Coronary artery (tissue), 2 donors: ENCODE measurements at regions not wholly inside any gene's neighbourhood (a gene's known extent, or its start where the extent isn't known, plus 50 kb on each side); places are given as distances from the start of the nearest gene placed in this dataset.
"Not testable (repeated sequence)": the region's sequence is repeated elsewhere in the genome, so short reads cannot be mapped to it uniquely, and the experiment has no call there.

Experiments used
- DNase-seq: peaks from one replicate; pipeline ENCODE4 v3.0.0-alpha.2; 2017; ENCODE audit warnings: low spot score
- H3K27ac ChIP-seq, 2 donors: fragments of 200-600 bp; sonication (generic); one replicate each; pipeline ENCODE4 v1.5.1; 2016 to 2019
- H3K4me3 ChIP-seq: fragments of 200-600 bp; sonication (generic); 2 replicates; pipeline ENCODE4 v1.5.1; 2016; ENCODE audit warnings: mild to moderate bottlenecking, moderate library complexity
- TF ChIP-seq, protein P1 (sequence below): fragments of 200-600 bp; sonication (generic); IDR thresholded peaks from one replicate; pipeline ENCODE4 v1.5.1; 2019; ENCODE audit warnings: antibody characterized with exemption

DNA sequence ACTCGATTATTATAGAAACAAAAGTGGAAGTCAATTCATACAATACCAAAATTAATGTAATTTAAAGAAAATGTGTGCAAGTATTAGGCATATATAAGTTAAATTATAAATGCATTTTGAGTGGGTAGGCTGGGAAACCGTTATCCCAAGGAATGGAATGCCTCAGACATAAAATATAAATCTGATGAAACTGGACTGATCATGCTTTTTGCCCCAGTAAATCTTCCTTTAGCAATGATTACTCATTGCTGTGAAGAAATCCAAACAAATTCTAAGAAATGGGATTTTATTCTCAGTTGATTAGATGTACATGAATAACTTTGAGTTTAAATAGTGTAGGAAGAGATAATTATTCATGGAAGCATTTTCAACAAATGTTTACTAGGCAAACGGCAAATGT is 185.5 kb upstream of the KCNMB2 start:
- no peak overlapping the region for H3K4me3 ChIP-seq
- no peak for DNase-seq
- TF ChIP-seq, protein P1, sequence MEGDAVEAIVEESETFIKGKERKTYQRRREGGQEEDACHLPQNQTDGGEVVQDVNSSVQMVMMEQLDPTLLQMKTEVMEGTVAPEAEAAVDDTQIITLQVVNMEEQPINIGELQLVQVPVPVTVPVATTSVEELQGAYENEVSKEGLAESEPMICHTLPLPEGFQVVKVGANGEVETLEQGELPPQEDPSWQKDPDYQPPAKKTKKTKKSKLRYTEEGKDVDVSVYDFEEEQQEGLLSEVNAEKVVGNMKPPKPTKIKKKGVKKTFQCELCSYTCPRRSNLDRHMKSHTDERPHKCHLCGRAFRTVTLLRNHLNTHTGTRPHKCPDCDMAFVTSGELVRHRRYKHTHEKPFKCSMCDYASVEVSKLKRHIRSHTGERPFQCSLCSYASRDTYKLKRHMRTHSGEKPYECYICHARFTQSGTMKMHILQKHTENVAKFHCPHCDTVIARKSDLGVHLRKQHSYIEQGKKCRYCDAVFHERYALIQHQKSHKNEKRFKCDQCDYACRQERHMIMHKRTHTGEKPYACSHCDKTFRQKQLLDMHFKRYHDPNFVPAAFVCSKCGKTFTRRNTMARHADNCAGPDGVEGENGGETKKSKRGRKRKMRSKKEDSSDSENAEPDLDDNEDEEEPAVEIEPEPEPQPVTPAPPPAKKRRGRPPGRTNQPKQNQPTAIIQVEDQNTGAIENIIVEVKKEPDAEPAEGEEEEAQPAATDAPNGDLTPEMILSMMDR = no peak
- no peak overlapping the region for H3K27ac ChIP-seq

DNA sequence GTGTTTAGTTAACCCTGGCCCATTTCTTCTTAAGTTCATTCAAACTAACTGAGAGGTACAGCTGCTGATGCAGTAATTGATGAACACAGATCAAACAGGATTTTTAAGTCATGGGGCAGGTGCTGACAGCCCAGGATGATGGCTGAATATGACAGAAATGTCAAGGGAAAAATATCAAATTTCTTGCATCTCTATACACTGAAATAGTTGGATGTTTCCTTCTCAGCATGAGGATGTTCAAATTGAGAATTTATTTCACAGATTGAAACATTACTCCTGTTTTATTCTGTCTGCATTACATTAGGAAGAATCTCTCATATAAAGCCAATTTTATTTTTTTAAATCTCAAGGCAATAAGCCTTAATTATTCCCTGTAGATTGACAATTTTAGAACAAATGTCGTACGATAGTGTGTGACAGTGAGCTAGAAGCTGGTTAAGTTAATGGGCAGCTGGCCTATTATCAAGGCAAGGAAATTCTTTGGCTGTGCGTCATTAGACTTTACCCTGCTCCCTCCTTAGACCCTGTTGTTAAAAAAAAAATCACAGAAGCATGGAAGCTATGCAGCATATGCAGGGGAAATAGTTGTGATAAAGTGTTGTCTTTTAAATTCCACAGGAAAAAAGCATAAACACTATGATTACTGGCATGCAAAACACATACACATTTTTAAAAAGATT is 183.8 kb upstream of the KCNMB2 start:
- TF ChIP-seq, protein P1 = no peak
- DNase-seq = no peak
- no peak overlapping the region for H3K4me3 ChIP-seq
- no peak overlapping the region for H3K27ac ChIP-seq

DNA sequence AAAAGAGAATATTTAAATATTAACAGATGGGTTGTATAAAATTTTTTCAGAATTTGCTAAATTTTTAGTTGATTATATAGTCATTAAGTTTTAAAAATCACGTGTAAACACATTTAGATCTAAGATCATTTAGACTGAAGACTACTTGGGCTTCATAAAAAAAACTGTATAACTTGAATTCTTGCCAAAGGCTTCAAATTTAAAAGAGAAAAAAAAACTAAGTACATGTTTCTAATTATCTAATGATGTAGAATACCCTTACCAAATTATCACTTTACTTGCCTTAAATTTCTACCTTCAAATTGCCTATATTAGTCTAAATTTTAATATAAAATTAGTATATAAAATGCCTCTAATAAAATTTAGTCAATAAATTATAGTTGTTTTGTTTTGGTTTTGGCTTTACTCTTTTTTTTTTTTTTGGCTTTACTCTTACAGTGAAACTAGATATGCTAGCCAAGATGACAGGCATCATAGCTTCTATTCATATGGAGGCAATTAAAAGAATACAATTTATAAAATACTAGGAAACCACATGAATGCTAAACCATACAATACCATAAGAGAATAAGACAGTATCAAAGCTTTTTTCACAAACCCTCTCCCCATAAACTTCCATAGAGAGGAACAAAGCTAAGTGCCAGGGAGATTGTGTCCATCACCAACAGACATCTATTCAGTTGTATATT is 183.1 kb upstream of the KCNMB2 start:
- TF ChIP-seq, protein P1 = no peak
- no peak overlapping the region for H3K27ac ChIP-seq
- DNase-seq = no peak
- H3K4me3 ChIP-seq = no peak overlapping the region

DNA sequence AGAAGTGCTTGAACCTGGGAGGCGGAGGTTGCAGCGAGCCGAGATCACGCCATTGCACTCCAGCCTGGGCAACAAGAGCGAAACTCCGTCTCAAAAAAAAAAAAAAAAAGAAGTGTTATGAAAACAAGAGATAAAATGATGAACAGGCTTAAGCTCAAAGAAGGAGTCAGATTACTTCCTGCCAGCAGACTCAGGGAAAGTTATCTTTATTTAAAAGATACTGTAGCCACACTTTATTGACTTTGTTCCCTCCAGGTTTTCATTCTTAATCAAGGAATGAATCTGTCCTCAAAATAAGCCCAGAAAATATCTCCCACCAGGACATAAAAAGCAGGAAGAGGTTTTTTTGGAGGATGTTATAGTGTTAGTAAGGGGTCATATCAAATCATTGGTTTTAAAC is 176.5 kb upstream of the KCNMB2 start:
- Histone ChIP-seq H3K4me3 (no peak overlapping the region), H3K27ac (no peak overlapping the region)
- TF ChIP-seq, protein P1 = no peak
- DNase-seq = no peak

DNA sequence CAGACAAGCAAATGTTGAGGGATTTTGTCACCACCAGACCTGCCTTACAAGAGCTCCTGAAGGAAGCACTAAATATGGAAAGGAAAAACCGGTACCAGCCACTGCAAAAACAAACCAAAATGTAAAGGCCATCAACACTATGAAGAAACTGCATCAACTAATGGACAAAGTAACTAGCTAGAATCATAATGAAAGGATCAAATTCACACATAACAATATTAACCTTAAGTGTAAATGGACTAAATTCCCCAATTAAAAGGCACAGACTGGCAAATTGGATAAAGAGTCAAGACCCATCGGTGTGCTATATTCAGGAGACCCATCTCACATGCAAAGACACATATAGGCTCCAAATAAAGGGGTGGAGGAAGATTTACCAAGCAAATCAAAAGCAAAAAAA is 173.2 kb upstream of the KCNMB2 start:
- DNase-seq, H3K4me3 ChIP-seq, H3K27ac ChIP-seq: not testable (repeated sequence)

DNA sequence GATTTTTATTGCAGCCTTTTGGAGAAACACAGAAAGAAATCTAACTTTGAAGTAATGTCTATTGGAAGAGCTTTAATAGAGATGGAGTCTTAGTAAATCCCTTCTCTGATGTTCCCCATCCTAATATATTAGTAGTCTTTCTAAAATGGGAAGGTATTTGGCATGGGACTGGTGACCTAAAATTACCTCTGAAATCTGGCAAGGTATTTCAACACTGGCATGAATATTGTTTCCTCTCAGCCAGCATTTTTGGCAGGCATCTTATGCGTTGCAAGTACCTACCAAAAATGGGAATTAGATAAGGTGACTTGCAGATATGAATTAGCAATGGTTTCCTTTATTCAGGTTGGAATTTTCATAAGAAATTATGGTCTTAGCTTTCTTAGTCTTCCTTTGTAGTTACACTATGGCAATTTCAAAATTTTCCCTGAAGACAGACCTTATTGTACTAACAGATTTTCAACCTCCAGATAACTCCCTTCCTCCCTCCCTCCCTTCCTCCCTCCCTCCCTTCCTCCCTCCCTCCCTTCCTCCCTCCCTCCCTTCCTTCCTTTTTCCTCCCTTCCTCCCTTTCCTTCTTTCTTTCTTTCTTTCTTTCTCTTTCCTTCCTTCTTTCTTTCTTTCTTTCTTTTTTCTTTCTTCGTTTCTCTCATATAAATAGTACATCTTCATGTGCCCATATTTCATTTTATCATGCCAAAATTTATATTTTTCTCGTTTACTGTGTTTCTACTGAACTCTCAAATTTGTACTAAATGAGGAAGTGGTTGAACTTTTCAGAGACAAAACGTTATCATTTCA is 168.2 kb upstream of the KCNMB2 start:
- TF ChIP-seq, protein P1 = no peak
- H3K4me3 ChIP-seq = no peak overlapping the region
- no peak for DNase-seq
- peak overlapping the region; percentile 17 to 69 for H3K27ac ChIP-seq

DNA sequence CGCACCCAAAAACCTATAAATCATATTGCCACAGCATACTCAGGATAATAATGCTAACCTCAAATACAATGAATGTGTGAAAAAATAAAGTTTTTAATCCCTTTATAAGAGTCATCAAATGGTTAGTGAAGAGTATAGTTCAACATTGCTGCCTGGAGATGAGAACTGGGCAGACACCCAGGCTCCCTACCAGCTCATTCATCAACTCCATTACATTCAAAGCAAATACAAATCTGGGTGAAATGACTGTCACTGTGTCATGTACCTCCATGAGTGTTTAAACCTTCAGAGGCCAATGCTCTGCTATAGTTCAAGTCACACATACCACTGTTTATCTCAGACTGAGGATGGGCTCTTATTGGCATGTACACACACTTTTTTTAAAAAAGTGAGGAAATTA is 167.2 kb upstream of the KCNMB2 start:
- DNase-seq = no peak
- TF ChIP-seq, protein P1 = no peak
- Histone ChIP-seq H3K4me3 (no peak overlapping the region), H3K27ac (peak overlapping the region in 1 of 2 donors; percentile 29)
